Vagina (tissue), 2 donors: ENCODE measurements at regions not wholly inside any gene's neighbourhood (a gene's known extent, or its start where the extent isn't known, plus 50 kb on each side); places are given as distances from the start of the nearest gene placed in this dataset.

ENCODE experiments used
- POLR2A ChIP-seq, 2 donors: fragments of 450-650 bp; IDR thresholded peaks; one replicate each; pipeline ENCODE4 v1.6.1; 2017; ENCODE audit warnings: antibody characterized with exemption in 2 of 2, mild to moderate bottlenecking in 2 of 2, moderate library complexity in 2 of 2
- POLR2AphosphoS5 ChIP-seq, 2 donors: sonication (generic); formaldehyde crosslinking; IDR thresholded peaks; one replicate each; pipeline ENCODE4 v1.9.0; 2017; ENCODE audit warnings: antibody characterized with exemption in 2 of 2, mild to moderate bottlenecking in 2 of 2, low read depth in 1 of 2; ENCODE audit not compliant: insufficient read depth in 1 of 2
- TF ChIP-seq, protein P1 (sequence below), 3 experiments: fragments of 450-650 bp in 2 of 3; fragments of 200-600 bp in 1 of 3; sonication (generic) in 1 of 3; IDR thresholded peaks; one replicate each; pipeline ENCODE4 v1.5.1; 2017 to 2019; ENCODE audit warnings: antibody characterized with exemption in 3 of 3, mild to moderate bottlenecking in 2 of 3, moderate library complexity in 2 of 3

GRCh38 chr14:27623782-27624181 lies 1025.9 kb upstream of the NOVA1 start:
- TF ChIP-seq POLR2AphosphoS5 (IDR thresholded peaks at IDR 0.05; ENCODE audit: insufficient read depth in 1 of 2, low read depth in 1 of 2) = no peak
- TF ChIP-seq, protein P1, sequence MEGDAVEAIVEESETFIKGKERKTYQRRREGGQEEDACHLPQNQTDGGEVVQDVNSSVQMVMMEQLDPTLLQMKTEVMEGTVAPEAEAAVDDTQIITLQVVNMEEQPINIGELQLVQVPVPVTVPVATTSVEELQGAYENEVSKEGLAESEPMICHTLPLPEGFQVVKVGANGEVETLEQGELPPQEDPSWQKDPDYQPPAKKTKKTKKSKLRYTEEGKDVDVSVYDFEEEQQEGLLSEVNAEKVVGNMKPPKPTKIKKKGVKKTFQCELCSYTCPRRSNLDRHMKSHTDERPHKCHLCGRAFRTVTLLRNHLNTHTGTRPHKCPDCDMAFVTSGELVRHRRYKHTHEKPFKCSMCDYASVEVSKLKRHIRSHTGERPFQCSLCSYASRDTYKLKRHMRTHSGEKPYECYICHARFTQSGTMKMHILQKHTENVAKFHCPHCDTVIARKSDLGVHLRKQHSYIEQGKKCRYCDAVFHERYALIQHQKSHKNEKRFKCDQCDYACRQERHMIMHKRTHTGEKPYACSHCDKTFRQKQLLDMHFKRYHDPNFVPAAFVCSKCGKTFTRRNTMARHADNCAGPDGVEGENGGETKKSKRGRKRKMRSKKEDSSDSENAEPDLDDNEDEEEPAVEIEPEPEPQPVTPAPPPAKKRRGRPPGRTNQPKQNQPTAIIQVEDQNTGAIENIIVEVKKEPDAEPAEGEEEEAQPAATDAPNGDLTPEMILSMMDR (IDR thresholded peaks at IDR 0.05) = no peak
- TF ChIP-seq POLR2A (IDR thresholded peaks at IDR 0.05) = no peak
